A549 (cell line): ENCODE measurements at regions not wholly inside any gene's neighbourhood (a gene's known extent, or its start where the extent isn't known, plus 50 kb on each side); places are given as distances from the start of the nearest gene placed in this dataset.

ENCODE experiments used
- EP300 ChIP-seq, 2 experiments: fragments of >200 bp; sonication (Bioruptor Twin); formaldehyde crosslinking; IDR thresholded peaks; 2 replicates in 1 of 2; 3 replicates in 1 of 2; pipeline ENCODE4 v1.6.1; 2016 to 2017
- POLR2A ChIP-seq: IDR thresholded peaks from 2 replicates; pipeline ENCODE4 v1.6.1; 2012; ENCODE audit warnings: mild to moderate bottlenecking, low read length
- TF ChIP-seq, protein P1 (sequence below): fragments of >200 bp; sonication (Bioruptor Twin); formaldehyde crosslinking; IDR thresholded peaks from 3 replicates; pipeline ENCODE4 v1.5.1; 2016

DNA sequence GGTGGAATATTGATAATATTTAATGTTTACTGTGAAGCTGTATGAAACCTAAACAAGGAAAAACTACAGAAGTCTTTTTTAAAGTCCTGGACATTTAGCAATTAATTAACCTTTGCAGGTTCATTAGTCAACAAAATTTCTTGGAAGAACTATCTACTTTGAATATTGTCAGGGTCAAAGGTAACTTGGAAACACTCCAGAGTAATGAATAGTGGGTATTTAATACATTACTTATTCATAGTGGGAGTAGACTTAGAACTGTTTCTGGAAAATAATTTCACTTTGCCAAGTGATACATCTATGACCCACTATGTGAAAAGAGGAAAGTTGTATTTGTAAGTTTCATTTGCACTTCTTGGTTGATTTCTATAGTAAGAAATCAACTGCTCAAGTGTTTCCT lies 319.1 kb downstream of the TFAP2B start:
- TF ChIP-seq POLR2A, result no peak
- TF ChIP-seq, protein P1, sequence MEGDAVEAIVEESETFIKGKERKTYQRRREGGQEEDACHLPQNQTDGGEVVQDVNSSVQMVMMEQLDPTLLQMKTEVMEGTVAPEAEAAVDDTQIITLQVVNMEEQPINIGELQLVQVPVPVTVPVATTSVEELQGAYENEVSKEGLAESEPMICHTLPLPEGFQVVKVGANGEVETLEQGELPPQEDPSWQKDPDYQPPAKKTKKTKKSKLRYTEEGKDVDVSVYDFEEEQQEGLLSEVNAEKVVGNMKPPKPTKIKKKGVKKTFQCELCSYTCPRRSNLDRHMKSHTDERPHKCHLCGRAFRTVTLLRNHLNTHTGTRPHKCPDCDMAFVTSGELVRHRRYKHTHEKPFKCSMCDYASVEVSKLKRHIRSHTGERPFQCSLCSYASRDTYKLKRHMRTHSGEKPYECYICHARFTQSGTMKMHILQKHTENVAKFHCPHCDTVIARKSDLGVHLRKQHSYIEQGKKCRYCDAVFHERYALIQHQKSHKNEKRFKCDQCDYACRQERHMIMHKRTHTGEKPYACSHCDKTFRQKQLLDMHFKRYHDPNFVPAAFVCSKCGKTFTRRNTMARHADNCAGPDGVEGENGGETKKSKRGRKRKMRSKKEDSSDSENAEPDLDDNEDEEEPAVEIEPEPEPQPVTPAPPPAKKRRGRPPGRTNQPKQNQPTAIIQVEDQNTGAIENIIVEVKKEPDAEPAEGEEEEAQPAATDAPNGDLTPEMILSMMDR, result no peak
- TF ChIP-seq EP300 (IDR thresholded peaks at IDR 0.05), result no peak
